Omental fat pad (tissue), 3 donors: ENCODE measurements at regions not wholly inside any gene's neighbourhood (a gene's known extent, or its start where the extent isn't known, plus 50 kb on each side); places are given as distances from the start of the nearest gene placed in this dataset.
"Not testable (repeated sequence)": the region's sequence is repeated elsewhere in the genome, so short reads cannot be mapped to it uniquely, and the experiment has no call there.

Source experiments
- ATAC-seq: fragments of 150-250 bp; one replicate; pipeline ENCODE4 v1.9.1; 2016; ENCODE audit warnings: mild to moderate bottlenecking, moderate library complexity; ENCODE audit not compliant: low FRiP score
- DNase-seq: peaks from one replicate; pipeline ENCODE4 v3.0.0-alpha.2; 2019; ENCODE audit warnings: low spot score
- CTCF ChIP-seq, 3 donors: fragments of 450-650 bp; IDR thresholded peaks; one replicate each; pipeline ENCODE4 v1.5.1; 2016 to 2017; ENCODE audit warnings: antibody characterized with exemption in 3 of 3, mild to moderate bottlenecking in 3 of 3, moderate library complexity in 2 of 3

DNA sequence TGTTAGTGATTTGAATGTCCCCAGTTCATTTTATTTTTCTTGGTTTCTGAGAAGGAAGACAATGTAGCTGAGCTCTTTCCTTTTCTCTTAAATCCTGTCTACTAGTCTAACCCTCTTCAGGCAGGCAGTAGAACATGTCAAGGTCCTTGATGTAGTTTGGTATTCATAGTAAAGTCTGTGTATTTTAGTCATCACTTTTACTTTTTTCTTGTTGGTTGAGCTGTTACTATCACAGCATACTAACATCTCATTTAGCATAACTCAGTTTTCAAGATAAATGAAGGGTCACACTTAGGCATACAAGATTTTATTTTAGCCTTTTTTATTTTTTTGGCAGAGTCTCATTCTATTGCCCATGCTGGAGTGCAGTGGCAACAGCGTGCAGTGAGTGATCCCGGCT, 70.5 kb downstream of the KPNA2 start:
- TF ChIP-seq CTCF (IDR thresholded peaks at IDR 0.05): no peak
- DNase-seq: no peak
- no peak for ATAC-seq

- DNase-seq (no peak), ATAC-seq (no peak)
- no peak for TF ChIP-seq CTCF (IDR thresholded peaks at IDR 0.05)
These were observed 71.8 kb downstream of the KPNA2 start for GRCh38 chr17:68107373-68107772.

DNA sequence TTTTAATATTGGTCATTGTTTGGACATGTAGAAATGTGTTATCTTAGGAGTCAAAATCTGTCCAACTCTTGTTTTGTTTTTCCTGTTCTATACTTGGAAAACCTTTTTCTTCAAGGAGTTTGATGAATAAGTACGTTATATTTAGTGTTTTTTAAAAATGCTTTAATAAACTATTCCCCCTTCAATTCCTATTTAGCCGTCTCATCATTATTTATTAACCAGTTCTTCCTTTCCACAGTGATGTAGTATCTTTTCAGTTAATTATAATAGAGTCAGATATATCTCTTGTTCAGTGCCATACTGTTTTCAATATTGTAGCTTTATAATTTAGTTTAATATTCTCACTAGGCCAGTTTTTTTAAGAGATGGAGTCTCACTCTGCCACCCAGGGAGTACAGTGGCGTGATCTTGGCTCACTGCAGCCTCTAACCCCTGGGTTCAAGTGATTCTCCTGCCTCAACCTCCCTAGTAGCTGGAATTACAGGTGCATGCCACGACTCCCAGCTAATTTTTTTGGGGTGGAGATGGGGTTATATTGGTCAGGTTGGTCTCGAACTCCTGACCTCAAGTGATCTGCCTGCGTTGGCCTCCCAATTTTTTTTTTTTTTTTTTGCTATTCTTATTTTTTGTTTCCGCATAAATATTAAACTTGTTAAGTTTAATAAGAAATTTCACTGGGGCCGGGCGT, 72.9 kb downstream of the KPNA2 start:
- no peak for DNase-seq
- no peak for ATAC-seq
- TF ChIP-seq CTCF (IDR thresholded peaks at IDR 0.05): no peak

- not testable (repeated sequence) for ATAC-seq, DNase-seq
These were observed 73.9 kb downstream of the KPNA2 start for GRCh38 chr17:68109404-68109803.

DNA sequence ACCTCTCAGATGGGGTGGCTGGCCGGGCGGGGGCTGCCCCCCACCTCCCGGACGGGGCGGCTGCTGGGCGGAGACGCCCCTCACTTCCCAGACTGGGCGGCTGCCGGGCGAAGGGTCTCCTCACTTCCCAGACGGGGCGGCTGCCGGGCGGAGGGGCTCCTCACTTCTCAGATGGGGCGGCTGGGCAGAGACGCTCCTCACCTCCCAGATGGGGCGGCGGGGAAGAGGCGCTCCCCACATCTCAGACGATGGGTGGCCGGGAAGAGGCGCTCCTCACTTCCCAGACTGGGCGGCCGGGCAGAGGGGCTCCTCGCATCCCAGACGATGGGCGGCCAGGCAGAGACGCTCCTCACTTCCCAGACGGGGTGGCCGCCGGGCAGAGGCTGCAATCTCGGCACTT, 80.7 kb downstream of the KPNA2 start:
- ATAC-seq: not testable (repeated sequence)

DNA sequence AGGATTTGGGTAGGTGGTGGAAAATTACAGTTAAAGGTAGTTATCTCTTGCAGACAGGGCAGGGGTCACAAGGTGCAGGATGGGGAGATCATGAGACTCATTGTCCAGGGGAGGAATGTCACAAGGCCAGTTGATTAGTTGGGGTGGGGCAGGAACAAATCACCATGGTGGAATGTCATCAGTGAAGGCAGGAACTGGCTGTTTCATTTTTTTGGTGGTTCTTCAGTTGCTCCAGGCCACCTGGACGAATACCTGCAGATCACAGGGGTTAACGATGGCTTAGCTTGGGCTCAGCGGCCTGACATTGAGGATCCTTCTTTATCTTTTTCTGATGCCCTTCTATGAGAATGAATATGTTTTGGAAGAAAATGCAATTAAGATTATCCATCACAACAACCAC, 87.1 kb downstream of the KPNA2 start:
- no peak for DNase-seq
- no peak for ATAC-seq
- TF ChIP-seq CTCF (IDR thresholded peaks at IDR 0.05): no peak

More for the DNA sequence above, 80.7 kb downstream of the KPNA2 start:
- DNase-seq: not testable (repeated sequence)

DNA sequence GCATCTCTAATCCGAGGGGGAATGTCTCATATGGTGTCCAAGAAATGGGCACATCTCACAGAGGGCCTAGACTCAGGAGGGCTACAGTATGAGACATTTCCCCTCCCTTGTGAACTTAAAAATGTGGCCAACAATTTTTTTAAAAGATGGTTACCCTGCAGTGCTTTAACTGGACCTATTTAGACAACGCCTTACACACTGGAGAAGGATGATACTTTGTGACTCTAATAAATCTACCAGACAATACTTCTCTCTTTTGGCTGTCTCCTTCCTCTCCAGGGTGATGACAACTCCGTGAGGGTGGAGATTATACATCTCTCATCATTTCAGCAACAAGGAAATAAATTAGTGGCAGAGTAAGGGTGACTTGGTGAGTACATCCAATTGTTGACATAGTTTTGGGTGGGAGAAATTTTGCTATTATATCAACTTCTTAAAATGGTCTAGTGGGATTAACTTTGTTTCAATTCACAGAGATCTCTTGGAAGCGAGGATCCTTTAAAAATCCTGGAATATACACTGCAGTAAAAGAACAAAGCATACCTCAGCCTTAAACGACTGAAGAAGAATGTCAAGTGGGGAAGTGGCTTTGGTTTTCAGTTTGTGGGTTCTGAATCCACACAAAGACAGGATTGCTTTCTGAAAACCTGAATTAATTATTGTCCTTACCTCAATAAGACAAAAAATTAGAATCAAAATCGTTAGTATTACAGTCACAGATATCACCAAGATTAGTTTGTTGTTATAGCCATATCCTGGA, 89.8 kb downstream of the KPNA2 start:
- no peak for TF ChIP-seq CTCF (IDR thresholded peaks at IDR 0.05)
- DNase-seq: no peak
- no peak for ATAC-seq

GRCh38 chr17:68127914-68128313, 92.4 kb downstream of the KPNA2 start:
- TF ChIP-seq CTCF (IDR thresholded peaks at IDR 0.05): no peak
- ATAC-seq: no peak
- no peak for DNase-seq
